Right ventricle myocardium superior (tissue), 1 donor: ENCODE measurements at regions not wholly inside any gene's neighbourhood (a gene's known extent, or its start where the extent isn't known, plus 50 kb on each side); places are given as distances from the start of the nearest gene placed in this dataset.

ENCODE experiments used
- ATAC-seq: fragments of 200-7000 bp; cut with Tn5 transposase; one replicate; pipeline ENCODE4 v1.9.1; 2020; ENCODE audit warnings: mild to moderate bottlenecking; ENCODE audit not compliant: poor library complexity
- DNase-seq: peaks from one replicate; pipeline ENCODE4 v3.0.0-alpha.2; 2020
- intact Hi-C: fragments of 100-400 bp; cut with DNase I; formaldehyde crosslinking; loops from one replicate; pipeline ENCODE4 v1.11.2; 2022
- donor health status: DM: no; HTN: yes; CAD: no; lungs with severe emphysema.

GRCh38 chr4:135694066-135694465, 1492.5 kb upstream of the PABPC4L start:
- intact Hi-C loops = no loop called here

GRCh38 chr4:135684001-135684400, 1482.4 kb upstream of the PABPC4L start:
- intact Hi-C loops = no loop called here
- ATAC-seq (no peak), DNase-seq (no peak)

More at GRCh38 chr4:135694066-135694465, 1492.5 kb upstream of the PABPC4L start:
- DNase-seq (no peak), ATAC-seq (no peak)

GRCh38 chr4:135672202-135672601, 1470.6 kb upstream of the PABPC4L start:
- DNase-seq (no peak), ATAC-seq (peak; percentile 82)
- intact Hi-C loops = no loop called here

GRCh38 chr4:135670548-135670947, 1469.0 kb upstream of the PABPC4L start:
- ATAC-seq = no peak
- no peak for DNase-seq
- intact Hi-C loops = no loop called here
